ENCODE measurements at regions not wholly inside any gene's neighbourhood (a gene's known extent, or its start where the extent isn't known, plus 50 kb on each side); places are given as distances from the start of the nearest gene placed in this dataset.

DNA sequence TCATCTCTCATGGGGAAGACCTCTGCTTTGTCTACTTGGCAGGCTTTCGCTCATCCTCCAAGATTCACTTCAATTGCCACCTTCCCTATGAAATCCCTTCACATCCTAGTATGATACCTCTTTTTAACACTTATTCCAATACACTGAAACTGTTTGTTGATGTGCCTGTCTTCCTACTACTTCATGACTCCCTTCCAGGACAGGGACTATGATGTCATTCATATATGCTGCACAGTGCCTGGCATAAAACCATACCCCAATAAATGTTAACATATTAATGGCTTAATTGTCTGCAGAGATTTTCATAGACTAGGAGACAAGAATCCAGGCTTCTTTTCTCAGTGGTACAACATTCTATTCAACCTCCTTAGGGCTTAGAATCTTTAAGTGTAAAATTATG is 215.5 kb downstream of the ZNF608 start:
- Histone ChIP-seq H3K4me3 (replicated peaks in 1 of 3; ENCODE audit: insufficient read depth in 1 of 3, low read depth in 2 of 3, low read length in 3 of 3) (no peak overlapping the region), H3K4me2 (ENCODE audit: low read depth, low read length) (no peak overlapping the region), H4K20me1 (ENCODE audit: insufficient read depth, low read length) (no peaks in the 10 kb centered on the region), H3K27me3 (ENCODE audit: control insufficient read depth in 1 of 2, insufficient read depth in 2 of 2, low read length in 2 of 2) (peaks cover 0 to 4% of the 10 kb centered on the region in 2 experiments; a peak in 2 of 5 replicates), H3K4me1 (ENCODE audit: insufficient read depth, low read length) (peaks cover 21% of the 10 kb centered on the region), H3K27ac (ENCODE audit: extremely low read length, insufficient read depth, low read length) (no peak overlapping the region), H3K9ac (ENCODE audit: insufficient read depth, low read depth, low read length) (no peak overlapping the region), H2AFZ (ENCODE audit: low read length) (no peak overlapping the region), H3K36me3 (replicated peaks in 1 of 2; ENCODE audit: control insufficient read depth in 1 of 2, insufficient read depth in 2 of 2, low read length in 2 of 2) (no peaks in the 10 kb centered on the region), H3K9me3 (ENCODE audit: low read length) (no peaks in the 10 kb centered on the region), H3K79me2 (ENCODE audit: insufficient read depth, low read length) (no peaks in the 10 kb centered on the region)
- ChIA-PET CTCF (ENCODE audit: low intra/inter-chr PET ratio, low total read pairs) (no interaction called here), POLR2A (no interaction called here)
- intact Hi-C loops (cut with micrococcal nuclease; ENCODE audit: unreplicated experiment), result no loop called here
- 59% methylated on average over 1 of the region's 1 CpG for WGBS (ENCODE audit: low lambda C conversion rate)
- no TSS peak for BruUV-seq (replicated peaks)
- DNase-seq (ENCODE audit: low spot score), result no peak
- no peak for TF ChIP-seq ISX (CRISPR knock-in tag; conservative IDR thresholded peaks at IDR 0.05)
- TF ChIP-seq MAFG (CRISPR knock-in tag; IDR thresholded peaks at IDR 0.05), result no peak
- no peak for TF ChIP-seq ZNF549 (CRISPR knock-in tag; IDR thresholded peaks at IDR 0.05)
- no peak for TF ChIP-seq ZNF615 (CRISPR knock-in tag; IDR thresholded peaks at IDR 0.05; ENCODE audit: borderline replicate concordance)
- no peak for TF ChIP-seq ETV5 (CRISPR knock-in tag; IDR thresholded peaks at IDR 0.05; ENCODE audit: borderline replicate concordance)
- TF ChIP-seq ATF7 (IDR thresholded peaks at IDR 0.05), result peak; percentile 72
- no peak for TF ChIP-seq ATF7 (CRISPR knock-in tag; IDR thresholded peaks at IDR 0.05)
- ATAC-seq, result no peak
- no peak for FAIRE-seq
- in situ Hi-C loops (cut with HindIII; ENCODE audit: extremely low pct_ligation_motif_present, low pct_unique_long_range_greater_than_20kb), result no loop called here

DNA sequence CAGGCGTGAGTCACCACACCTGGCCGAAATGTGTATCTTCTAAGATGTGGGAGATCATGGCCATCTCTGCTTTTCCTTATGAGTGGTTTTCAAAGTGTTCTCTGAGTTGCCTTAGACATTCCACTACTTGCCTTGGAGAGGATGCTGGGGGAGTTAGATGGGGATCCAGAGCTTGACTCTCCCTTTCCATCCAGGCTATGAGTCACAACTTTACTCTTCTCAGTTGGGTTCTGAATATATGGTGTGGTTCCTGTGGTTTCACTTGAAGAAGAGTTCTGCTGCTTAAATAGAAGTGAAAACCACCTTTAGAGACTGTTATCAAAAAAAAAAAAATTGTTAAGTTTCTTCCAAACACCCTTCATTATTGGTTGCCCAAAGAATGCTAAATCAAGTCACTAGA is 217.6 kb downstream of the ZNF608 start:
- ATAC-seq, result no peak
- H3K9ac ChIP-seq (ENCODE audit: insufficient read depth, low read depth, low read length), result no peak overlapping the region
- no peaks in the 10 kb centered on the region for H3K79me2 ChIP-seq (ENCODE audit: insufficient read depth, low read length)
- intact Hi-C loops (cut with micrococcal nuclease; ENCODE audit: unreplicated experiment) (loop anchor here (5.0 to 10.0 kb wide), 3 partner anchors 53 to 1306 kb away; no protein-coding TSS in a partner anchor), in situ Hi-C loops (cut with HindIII; ENCODE audit: extremely low pct_ligation_motif_present, low pct_unique_long_range_greater_than_20kb) (no loop called here)
- BruUV-seq (replicated peaks), result no TSS peak
- H3K4me3 ChIP-seq (replicated peaks in 1 of 3; ENCODE audit: insufficient read depth in 1 of 3, low read depth in 2 of 3, low read length in 3 of 3), result no peak overlapping the region
- 83% methylated on average over 2 of the region's 2 CpGs for WGBS (ENCODE audit: low lambda C conversion rate)
- no peak for FAIRE-seq
- no peaks in the 10 kb centered on the region for H4K20me1 ChIP-seq (ENCODE audit: insufficient read depth, low read length)
- DNase-seq (ENCODE audit: low spot score), result no peak
- H3K4me1 ChIP-seq (ENCODE audit: insufficient read depth, low read length), result peaks cover 30% of the 10 kb centered on the region
- H3K27ac ChIP-seq (ENCODE audit: extremely low read length, insufficient read depth, low read length), result no peak overlapping the region
- ChIA-PET POLR2A (no interaction called here), CTCF (ENCODE audit: low intra/inter-chr PET ratio, low total read pairs) (no interaction called here)
- peaks cover 0 to 7% of the 10 kb centered on the region in 2 experiments; a peak in 3 of 5 replicates for H3K27me3 ChIP-seq (ENCODE audit: control insufficient read depth in 1 of 2, insufficient read depth in 2 of 2, low read length in 2 of 2)
- H3K4me2 ChIP-seq (ENCODE audit: low read depth, low read length), result no peak overlapping the region
- no peak overlapping the region for H2AFZ ChIP-seq (ENCODE audit: low read length)
- H3K36me3 ChIP-seq (replicated peaks in 1 of 2; ENCODE audit: control insufficient read depth in 1 of 2, insufficient read depth in 2 of 2, low read length in 2 of 2), result no peaks in the 10 kb centered on the region
- H3K9me3 ChIP-seq (ENCODE audit: low read length), result no peaks in the 10 kb centered on the region
- no peak for TF ChIP-seq ZBTB10 (CRISPR knock-in tag; IDR thresholded peaks at IDR 0.05; ENCODE audit: borderline replicate concordance)
